ENCODE measurements at regions not wholly inside any gene's neighbourhood (a gene's known extent, or its start where the extent isn't known, plus 50 kb on each side); places are given as distances from the start of the nearest gene placed in this dataset.

DNA sequence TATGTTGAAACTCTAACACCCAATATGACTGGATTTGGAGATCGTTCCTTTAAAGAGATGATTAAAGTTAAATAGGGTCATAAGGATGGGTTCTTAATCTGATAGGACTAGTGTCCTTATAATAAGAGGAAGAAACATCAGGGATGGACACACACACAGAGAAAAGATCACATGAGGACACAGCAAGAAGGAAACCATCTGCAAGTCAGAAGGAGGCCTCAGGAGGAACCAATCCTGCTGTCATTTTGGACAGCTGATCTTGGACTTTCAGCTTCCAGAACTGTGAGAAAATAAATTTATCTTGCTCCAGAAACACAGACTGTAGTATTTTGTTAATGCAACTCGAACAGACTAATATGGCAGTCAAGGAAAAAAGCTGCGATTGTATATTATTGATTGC is 631.5 kb downstream of the PCDH7 start:
- no peak overlapping the region for H3K4me3 ChIP-seq (replicated peaks; ENCODE audit: low read depth, low read length)
- H3K27me3 ChIP-seq (replicated peaks; ENCODE audit: control insufficient read depth, insufficient read depth, low read length) = no peaks in the 10 kb centered on the region
- TF ChIP-seq, protein P1, sequence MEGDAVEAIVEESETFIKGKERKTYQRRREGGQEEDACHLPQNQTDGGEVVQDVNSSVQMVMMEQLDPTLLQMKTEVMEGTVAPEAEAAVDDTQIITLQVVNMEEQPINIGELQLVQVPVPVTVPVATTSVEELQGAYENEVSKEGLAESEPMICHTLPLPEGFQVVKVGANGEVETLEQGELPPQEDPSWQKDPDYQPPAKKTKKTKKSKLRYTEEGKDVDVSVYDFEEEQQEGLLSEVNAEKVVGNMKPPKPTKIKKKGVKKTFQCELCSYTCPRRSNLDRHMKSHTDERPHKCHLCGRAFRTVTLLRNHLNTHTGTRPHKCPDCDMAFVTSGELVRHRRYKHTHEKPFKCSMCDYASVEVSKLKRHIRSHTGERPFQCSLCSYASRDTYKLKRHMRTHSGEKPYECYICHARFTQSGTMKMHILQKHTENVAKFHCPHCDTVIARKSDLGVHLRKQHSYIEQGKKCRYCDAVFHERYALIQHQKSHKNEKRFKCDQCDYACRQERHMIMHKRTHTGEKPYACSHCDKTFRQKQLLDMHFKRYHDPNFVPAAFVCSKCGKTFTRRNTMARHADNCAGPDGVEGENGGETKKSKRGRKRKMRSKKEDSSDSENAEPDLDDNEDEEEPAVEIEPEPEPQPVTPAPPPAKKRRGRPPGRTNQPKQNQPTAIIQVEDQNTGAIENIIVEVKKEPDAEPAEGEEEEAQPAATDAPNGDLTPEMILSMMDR (IDR thresholded peaks at IDR 0.05; ENCODE audit: insufficient read depth, low read length, poor library complexity, severe bottlenecking) = no peak
- no peaks in the 10 kb centered on the region for H3K36me3 ChIP-seq (ENCODE audit: control insufficient read depth, insufficient read depth, low read length)
- no peak for DNase-seq (ENCODE audit: extremely low read depth, insufficient read length)

DNA sequence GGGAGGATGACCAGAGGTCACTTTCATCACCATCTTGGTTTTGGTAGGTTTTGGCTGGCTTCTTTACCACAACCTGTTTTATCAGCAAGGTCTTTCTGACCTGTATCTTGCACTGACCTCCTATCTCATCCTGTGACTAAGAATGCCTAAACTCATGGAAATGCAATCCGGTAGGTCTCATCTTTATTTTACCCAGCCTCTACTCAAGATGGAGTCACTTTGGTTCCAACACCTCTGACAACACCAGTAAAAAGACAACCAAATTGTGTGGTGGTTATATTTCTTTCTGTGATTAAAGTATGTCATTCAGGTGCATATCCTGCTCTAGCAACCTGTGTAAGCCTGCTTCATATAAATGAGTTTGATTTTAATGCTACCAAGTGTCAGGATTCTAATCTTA is 636.7 kb downstream of the PCDH7 start:
- Histone ChIP-seq H3K36me3 (ENCODE audit: control insufficient read depth, insufficient read depth, low read length) (no peaks in the 10 kb centered on the region), H3K4me3 (replicated peaks; ENCODE audit: low read depth, low read length) (no peak overlapping the region), H3K27me3 (replicated peaks; ENCODE audit: control insufficient read depth, insufficient read depth, low read length) (no peaks in the 10 kb centered on the region)
- TF ChIP-seq, protein P1 (IDR thresholded peaks at IDR 0.05; ENCODE audit: insufficient read depth, low read length, poor library complexity, severe bottlenecking) = no peak
- DNase-seq (ENCODE audit: extremely low read depth, insufficient read length) = no peak

DNA sequence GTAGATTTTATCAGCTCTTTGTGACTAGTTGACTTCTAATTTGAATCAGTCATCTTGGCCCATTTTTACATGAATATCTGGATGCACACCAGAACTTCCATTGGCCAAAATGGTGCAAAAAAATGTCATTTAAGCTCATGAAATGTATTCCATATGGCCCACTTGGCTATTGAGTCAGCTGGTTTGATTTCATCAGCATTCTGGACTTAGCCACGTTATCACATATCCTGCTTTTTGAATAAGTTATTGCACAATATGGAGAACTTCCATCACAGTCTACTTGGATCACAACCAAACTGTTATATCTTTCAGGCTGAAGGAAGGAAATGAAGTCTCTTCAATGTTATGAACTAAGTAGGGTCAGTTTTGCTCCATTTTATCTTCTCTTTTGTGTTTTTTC is 640.6 kb downstream of the PCDH7 start:
- TF ChIP-seq, protein P1 (IDR thresholded peaks at IDR 0.05; ENCODE audit: insufficient read depth, low read length, poor library complexity, severe bottlenecking) = no peak
- no peaks in the 10 kb centered on the region for H3K36me3 ChIP-seq (ENCODE audit: control insufficient read depth, insufficient read depth, low read length)

DNA sequence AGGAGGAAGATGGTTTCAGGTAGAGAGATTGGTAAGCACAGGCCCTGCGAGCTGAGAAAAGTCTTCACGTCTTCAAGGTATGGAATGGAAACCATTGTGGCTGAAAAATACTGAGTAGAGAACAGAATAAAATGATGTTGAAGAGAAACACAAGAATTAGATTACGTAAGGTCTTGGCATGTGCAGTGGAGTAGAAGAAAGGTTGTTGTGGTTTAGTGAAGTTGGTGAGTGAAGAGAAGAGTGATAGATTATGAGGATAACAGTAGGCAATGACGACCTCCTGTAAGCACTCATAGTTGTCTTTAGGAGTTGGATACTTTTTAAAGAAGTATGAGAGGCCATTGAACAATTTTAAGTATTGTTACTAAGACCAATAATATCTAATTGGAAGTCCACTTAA is 642.6 kb downstream of the PCDH7 start:
- no peak overlapping the region for H3K4me3 ChIP-seq (replicated peaks; ENCODE audit: low read depth, low read length)
- H3K36me3 ChIP-seq (ENCODE audit: control insufficient read depth, insufficient read depth, low read length) = no peaks in the 10 kb centered on the region
- TF ChIP-seq, protein P1 (IDR thresholded peaks at IDR 0.05; ENCODE audit: insufficient read depth, low read length, poor library complexity, severe bottlenecking) = no peak
- DNase-seq (ENCODE audit: extremely low read depth, insufficient read length) = no peak
- H3K27me3 ChIP-seq (replicated peaks; ENCODE audit: control insufficient read depth, insufficient read depth, low read length) = no peaks in the 10 kb centered on the region

More for the DNA sequence above, 640.6 kb downstream of the PCDH7 start:
- no peak overlapping the region for H3K4me3 ChIP-seq (replicated peaks; ENCODE audit: low read depth, low read length)
- H3K27me3 ChIP-seq (replicated peaks; ENCODE audit: control insufficient read depth, insufficient read depth, low read length) = no peaks in the 10 kb centered on the region
- no peak for DNase-seq (ENCODE audit: extremely low read depth, insufficient read length)

DNA sequence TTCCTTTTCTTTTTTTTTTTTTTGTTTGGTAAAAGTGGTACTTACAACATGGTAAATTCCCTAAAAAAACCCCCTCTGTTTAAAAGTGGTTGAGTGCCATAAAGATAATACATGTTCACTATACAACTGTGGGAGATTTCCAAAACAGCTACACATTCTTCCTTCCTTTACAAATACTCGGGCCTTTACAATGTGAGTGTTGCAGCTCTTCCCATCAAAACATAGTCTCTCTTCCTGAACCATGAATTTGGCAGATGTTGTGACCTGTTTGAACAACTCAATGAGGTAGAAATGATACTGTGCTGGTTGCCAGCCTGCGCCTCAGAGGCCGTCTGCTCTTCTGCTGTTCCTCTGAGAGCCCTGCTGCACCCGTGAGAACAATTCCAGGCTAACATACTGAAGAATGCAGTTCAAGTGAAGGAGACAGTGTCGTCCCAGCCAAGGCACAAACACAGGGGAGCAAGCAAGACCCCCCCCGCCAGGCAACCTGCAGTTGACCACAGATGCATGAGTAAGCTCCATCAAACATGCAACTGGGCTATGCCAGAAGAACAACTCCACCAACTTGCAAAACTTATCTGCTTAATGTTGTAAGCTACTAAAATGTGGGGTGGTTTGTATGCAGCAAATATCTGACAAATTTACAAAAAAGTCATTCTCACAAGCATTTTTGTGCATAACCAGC is 645.0 kb downstream of the PCDH7 start:
- no peak for DNase-seq (ENCODE audit: extremely low read depth, insufficient read length)
- H3K36me3 ChIP-seq (ENCODE audit: control insufficient read depth, insufficient read depth, low read length) = no peaks in the 10 kb centered on the region
- TF ChIP-seq, protein P1 (IDR thresholded peaks at IDR 0.05; ENCODE audit: insufficient read depth, low read length, poor library complexity, severe bottlenecking) = no peak

DNA sequence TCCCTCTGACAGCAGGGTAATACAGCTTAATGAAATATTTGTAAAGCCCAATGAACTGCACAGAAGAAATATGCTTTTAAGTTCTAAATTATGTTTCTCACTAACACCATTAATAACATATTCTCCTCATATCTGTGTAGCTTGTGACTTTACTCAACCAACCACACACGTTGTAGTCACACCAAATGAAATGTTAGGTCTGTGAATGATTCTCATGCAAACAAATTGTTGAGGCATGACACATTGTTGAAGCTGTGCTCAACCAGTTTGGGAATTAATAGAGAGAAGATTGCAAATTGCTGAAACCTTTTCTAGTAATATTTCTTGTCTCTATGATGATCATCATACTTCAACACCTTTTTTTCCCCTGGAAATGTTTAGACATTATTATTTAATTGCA is 645.9 kb downstream of the PCDH7 start:
- DNase-seq (ENCODE audit: extremely low read depth, insufficient read length) = no peak
- Histone ChIP-seq H3K27me3 (replicated peaks; ENCODE audit: control insufficient read depth, insufficient read depth, low read length) (no peaks in the 10 kb centered on the region), H3K36me3 (ENCODE audit: control insufficient read depth, insufficient read depth, low read length) (no peaks in the 10 kb centered on the region), H3K4me3 (replicated peaks; ENCODE audit: low read depth, low read length) (no peak overlapping the region)
- TF ChIP-seq, protein P1 (IDR thresholded peaks at IDR 0.05; ENCODE audit: insufficient read depth, low read length, poor library complexity, severe bottlenecking) = no peak

More for the DNA sequence above, 645.0 kb downstream of the PCDH7 start:
- Histone ChIP-seq H3K27me3 (replicated peaks; ENCODE audit: control insufficient read depth, insufficient read depth, low read length) (no peaks in the 10 kb centered on the region), H3K4me3 (replicated peaks; ENCODE audit: low read depth, low read length) (no peak overlapping the region)
